ENCODE measurements at regions not wholly inside any gene's neighbourhood (a gene's known extent, or its start where the extent isn't known, plus 50 kb on each side); places are given as distances from the start of the nearest gene placed in this dataset.

DNA sequence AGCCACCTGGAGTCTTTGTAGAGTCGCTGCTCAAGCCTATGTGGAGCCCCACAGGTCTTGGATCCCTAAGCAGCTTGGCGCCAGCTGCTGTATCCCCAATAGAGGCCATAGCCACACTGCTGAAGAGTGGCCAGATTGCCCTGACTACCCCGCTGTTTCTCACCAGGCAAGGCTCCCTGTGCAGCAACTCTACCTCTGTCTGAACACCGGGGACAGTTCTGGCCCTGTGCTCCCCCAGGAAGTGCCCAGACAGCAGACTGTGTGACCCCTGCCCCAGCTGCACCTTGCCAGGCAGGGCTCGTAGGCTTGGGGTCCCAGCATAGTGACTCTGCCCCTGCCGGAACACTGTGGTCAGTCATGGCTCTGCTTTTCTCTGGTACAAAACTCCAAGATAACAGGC, 53.5 kb upstream of the GALNT13 start:
- no peak for DNase-seq

DNA sequence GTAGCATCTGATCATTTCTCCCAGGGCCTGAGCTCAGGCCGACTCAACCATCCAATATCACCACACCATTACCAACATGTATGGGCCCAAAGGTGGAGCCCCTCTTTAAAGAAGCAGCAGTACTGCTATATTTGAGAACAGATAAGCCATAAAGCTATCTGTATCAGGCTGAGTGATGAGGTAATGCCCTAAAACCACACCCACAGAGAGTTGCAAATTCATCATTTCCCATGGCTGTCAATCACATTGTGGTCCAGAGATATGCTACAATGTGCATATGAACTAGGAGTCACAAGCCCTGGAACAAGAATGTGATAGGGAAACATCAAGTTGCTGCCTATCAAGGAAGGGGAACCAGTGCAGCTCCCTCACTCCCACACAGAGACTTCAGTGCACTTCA, 52.6 kb upstream of the GALNT13 start:
- no peak for DNase-seq

DNA sequence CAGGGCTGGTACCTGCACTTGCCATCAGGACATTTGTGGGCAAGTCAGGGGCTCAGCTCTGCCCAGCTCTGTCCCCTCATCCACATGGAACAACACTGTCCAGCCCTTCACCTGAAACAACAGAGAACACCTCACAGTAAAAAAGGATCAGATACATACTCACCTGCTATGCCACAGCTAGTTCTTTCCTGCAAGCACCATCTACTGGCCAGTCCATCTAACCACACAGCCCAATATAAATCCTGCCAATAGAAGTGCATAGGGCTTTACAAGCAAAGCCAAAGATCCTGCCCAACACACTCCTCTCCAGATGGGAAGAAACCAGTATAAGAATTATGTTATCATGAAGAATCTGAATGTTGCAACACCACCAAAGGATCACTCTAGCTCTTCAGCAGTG, 52.2 kb upstream of the GALNT13 start:
- no peak for DNase-seq

Data from hematopoietic multipotent progenitor cell treated with erythropoietin and hydrocortisone succinate and interleukin-3 and kit ligand, for 4 days (in vitro differentiated cells).